Nucleus accumbens (tissue), 56 donors: ENCODE measurements at regions not wholly inside any gene's neighbourhood (a gene's known extent, or its start where the extent isn't known, plus 50 kb on each side); places are given as distances from the start of the nearest gene placed in this dataset.
A peak's percentile ranks its signal among the peaks of the same experiment; 100 is the strongest.

ENCODE experiments used
- DNase-seq, 56 donors: peaks; one replicate each; lab custom pipeline; 2025; lab: John Stamatoyannopoulos, UW

DNA sequence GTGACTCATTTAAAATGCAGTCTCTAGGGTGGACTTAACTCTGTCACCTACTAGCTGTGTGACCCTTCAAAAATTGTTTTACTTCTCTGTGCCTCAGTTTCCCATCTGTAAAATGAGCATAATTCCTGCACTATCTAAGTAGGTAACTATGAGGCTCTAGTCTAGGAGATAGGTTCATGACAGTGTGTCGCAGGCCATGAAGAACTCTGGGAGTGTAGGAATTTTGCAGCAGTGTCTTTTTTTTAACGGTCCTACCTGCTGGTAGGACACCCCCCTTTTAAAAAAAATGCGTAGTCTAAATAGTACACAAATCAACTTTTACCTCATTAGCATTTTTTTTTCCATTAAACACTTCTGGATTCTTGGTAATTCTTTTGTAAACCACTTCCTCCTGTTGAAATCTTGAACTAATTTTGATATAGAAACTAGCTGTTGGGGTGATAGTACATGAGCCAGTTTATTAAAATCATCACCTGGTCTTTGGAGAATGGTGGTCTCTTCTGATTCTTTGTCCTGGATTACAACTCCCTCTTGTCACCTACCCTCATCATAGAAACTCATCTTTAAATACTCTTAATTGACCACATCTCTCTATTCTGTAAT, 86.0 kb upstream of the SLC38A2 start:
- DNase-seq = no peak

DNA sequence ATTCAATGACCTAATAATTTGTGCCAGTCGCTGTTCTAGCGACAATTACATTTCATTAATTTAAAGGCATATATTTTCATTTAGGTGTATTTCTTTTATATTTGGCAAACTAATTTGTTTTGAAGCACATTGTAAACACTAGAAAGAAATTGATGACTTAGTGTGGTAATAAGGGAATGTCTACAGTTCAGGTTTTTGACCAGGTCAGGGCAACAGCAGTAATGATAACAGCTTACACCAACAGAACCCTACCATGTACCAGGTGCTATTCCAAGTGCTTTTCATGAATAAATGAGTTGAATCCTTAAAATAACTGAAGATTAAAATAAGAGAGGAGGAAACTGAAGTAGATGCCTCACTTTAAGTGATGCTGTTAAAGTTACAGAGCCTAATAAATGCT, 85.4 kb upstream of the SLC38A2 start:
- DNase-seq = no peak

DNA sequence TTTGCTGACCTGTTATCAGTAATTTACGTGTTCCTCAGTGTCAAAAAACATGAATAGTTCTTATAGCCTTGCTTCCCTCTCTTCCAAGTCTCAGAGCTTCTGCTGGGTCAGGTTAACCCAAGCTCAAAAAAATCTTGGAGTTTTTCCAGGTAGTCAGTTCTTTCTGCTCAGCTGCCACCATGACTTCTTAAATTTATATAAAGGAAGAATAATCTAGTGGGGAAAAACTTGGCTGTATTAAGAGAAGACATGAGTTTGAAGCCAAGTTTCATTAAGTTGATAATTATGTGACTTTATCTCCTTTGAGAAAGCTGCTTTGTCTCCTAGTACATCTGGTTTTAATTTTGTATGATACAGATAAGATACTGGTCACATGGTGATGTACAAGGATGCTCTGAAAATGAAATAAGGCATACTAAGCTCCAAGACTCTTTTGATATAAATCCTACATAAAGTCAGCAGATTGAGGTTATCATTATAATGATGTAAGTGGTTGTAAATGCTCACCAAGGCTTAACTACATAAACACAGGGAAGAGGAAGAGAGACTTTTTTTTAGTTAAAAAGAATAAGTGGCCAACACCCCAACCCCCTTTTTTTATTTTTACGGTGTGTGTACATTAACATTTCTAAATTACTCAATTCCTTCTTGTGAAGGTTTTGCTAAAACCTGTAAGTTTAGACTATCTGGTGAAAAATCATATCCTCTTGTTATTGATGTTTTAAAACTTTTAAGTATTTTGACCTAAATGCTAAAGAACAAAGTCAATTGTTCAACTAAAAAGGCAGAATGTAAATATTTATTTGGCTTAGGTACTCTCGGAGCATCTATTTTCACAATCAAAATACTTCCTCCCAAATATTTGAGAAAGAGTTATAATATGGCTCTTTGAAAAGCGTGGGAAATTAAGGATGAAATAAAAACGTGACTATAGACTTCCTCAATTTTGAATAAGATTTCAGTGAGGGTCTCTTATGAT, 84.1 kb upstream of the SLC38A2 start:
- DNase-seq = no peak

DNA sequence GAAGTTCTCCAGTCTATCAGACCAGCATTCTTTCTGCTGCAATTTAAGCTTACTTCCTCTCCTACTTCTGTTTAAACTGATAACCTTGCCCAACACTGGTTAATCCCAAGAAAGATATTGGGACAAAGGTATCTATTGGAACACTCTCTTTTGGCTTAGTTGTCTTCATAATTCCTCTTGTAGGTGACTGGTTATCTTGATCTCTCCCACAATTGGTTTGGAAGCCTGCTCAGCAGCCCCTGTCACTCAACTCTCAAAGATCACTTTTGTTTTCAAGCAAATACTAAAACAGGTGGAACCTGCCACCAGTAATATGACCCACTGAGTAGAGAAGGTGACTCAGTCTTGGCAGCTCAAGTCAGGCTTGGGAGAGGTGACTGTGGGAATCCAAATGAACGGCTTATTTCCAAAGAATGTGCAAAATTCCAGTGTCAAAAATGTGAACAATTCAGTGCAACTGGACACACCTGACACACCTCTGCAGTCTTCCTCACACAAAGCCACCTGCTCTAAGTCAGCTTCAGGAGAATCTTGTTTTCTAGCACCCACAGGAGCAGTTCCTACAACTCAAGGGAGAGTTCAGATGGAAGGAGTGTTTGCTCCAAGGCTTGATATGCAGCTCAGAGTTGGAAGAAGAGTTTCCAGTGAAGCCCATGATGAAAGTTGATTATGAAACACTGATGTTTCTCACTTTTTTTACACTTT, 83.2 kb upstream of the SLC38A2 start:
- DNase-seq = no peak

DNA sequence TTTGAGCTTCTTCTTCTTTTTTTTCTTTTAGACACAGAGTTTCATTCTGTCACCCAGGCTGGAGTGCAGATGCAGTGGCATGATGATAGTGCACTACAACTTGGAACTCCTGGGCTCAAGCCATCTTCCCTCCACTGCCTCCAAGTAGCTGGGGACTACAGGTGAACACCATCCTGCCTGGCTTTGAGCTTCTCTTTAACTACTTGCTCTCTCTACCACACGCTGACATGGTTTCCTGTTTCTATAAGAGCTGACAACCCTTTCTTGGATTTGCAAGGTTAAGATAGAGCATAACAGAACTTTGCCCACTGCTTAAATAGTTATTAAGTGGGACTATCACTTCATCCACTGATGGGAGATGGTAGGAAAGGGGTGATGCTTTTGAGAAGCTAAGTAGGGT, 82.4 kb upstream of the SLC38A2 start:
- no peak for DNase-seq

DNA sequence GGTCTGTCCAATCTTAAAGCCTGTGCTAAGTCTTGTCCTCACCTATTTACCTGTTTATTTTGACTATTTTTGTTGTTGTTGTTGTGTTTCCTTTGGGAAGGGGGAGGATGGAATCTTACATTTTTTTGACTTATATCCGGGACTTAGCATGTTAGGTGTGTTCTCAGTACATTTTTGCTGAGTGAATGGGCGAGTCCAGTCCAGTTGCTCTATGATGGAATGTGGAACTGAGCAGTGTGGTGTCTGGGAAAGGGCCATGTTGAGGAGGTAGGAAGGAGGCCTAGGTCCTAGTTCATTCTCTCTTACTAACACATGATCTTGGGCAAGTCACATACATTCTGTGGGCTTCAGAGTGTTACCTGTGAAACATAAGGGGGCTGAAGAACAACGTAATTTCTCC, 80.9 kb upstream of the SLC38A2 start:
- DNase-seq = no peak

DNA sequence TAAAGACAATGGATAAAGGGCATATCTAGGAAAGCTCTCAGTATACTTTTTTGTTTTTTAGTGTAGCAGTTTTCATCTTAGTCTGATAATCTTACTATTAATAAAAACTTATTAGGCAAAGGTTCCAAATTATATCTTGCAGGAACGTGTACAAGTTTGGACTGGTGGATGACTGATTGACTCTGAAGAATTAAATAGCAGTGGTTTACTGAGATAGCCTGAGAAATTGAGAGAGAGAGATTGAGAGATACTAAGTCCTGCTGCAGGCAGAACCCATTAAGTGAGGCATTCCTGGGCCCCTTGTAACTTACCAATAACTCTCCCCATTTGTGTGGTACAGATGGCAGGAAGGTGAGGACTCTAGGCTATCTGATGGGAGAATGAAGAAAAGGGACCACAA, 80.2 kb upstream of the SLC38A2 start:
- no peak for DNase-seq

DNA sequence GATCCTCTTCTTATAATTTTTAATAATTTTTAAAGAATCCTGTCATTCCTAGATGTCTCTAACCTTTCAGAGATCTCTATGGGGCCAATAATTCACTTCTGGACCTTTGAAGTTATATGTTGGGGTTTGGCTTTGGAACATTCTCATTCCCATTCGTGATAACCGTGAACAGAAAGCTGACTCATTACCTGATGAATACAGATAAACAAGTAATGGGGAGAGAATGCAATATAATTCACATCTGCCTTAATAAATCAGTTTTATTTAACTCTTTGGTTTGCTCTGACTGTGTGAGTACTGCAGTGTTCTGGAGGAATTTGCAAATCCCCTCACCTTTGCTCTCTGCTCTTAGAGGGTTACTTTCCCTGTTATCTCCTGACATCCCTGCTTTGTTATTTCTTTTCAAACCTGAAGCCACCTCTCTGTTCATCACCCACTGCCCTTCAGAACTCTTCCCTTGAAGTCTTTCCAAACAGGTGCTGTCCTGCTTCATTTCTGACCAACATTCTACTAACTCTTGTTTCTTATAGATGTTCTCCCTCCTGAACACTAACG, 79.6 kb upstream of the SLC38A2 start:
- DNase-seq = no peak

DNA sequence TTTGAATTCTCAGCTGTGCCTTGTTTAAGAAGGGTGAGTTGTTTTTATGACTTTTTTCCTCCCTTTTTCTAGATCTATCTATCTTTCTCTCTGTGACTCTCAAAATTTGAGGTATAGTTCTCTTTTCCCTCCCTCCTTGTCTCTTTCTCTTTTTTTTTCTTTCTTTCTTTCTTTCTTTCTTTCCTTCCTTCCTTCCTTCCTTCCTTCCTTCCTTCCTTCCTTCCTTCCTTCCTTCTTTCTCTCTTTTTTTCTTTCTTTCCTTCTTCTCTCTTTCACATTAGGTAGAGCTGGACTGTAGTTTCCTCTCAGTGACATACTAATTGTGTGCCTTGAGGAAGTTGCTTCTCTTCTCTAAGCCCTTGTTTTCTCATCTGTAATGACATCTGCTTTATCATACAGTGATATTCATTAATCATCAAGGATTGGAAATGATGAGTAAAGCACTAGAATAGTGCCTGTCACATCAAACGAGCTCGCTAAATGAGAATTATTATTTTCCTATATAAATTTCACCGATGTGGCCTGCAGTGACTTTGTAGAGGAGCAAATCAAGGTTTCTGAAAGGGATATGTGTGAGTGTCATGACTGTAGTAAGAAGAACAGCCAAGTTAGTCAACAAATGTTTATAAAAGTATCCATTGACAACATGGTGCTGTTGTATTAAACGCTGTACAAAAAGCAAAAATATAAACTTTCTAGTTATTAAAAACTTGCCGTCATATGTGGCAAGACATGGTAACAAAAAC, 78.9 kb upstream of the SLC38A2 start:
- DNase-seq = no peak

DNA sequence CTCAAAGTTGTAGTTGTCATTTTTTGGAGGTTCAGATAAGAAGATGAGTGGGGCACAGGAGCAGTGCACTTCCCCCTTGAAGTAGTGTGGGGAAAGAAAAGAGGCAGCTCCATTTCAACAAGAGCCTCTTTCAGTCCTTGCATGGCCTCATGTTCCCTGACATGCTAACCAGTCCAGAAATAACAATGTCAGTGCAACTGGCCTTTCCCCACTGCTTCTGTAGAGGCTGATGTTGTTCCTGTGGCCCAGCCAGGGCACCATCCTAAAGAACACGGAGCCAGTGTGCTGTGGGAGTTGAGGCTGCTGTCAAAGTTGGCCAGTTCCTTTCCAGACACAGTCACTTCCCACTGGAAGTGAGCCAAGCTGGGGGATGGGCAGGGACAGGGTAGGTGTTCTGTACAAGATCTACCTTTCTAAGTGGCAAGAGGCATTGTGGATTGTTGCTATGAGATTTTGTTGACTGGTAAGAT, 77.7 kb upstream of the SLC38A2 start:
- peak in 3 of 56 donors; percentile 1 to 3 (median 2) for DNase-seq

DNA sequence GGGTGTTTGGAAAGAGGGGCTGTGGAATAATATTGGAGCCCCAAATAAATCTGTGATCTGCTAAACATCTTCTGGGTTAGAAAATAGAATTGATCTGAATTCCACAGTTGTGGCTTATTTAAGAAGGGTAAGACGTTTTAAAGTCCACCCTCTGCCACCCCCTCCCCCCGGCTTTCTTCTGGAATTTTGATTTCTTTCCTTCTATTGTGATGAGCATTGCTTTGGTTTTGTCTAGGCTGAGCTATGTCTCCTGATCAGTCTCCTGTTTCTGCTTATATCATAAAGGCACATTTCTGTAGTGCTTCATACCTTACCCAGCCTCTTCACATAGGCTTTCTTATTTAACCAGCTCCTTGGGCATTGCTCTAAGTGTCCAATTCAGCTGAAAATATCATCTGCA, 77.3 kb upstream of the SLC38A2 start:
- DNase-seq = no peak

DNA sequence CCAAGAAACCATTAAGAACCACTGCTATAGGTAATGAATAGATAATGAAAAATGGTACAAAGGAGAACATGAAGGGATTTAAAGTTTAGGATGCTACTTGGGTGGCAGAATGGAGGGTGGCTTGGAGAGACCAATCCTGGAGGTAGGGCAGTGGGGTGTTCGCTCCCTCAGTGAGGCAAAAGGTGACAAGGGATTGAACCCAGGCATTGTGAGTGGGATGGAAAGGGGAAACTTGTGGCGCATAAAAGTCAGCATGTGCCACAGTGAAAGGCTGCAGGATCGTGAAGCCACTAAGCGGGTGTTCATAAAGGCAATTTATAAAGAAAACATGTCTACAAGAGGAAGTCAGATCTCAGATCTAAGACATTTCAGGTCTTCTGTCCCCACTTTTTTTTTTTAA, 76.7 kb upstream of the SLC38A2 start:
- DNase-seq = no peak

DNA sequence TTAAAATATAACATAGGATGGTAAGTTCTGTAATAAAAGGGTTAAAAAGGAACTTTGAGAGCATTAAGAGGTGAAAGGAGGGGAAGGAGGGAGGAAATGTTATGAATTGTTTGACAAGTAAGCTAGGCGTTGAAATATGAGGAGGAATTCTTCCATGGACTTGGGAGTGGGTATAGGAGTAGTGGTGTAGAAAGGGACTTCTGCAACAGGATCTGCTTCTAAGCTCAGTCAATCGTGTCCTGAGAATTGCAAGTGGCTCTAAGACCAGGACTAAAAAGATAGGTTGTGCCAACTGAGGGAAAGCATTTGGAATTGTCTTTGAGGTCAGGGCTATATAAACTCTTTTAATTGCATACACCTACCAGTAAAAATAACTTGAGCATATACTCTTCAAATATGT, 74.1 kb upstream of the SLC38A2 start:
- DNase-seq = no peak

DNA sequence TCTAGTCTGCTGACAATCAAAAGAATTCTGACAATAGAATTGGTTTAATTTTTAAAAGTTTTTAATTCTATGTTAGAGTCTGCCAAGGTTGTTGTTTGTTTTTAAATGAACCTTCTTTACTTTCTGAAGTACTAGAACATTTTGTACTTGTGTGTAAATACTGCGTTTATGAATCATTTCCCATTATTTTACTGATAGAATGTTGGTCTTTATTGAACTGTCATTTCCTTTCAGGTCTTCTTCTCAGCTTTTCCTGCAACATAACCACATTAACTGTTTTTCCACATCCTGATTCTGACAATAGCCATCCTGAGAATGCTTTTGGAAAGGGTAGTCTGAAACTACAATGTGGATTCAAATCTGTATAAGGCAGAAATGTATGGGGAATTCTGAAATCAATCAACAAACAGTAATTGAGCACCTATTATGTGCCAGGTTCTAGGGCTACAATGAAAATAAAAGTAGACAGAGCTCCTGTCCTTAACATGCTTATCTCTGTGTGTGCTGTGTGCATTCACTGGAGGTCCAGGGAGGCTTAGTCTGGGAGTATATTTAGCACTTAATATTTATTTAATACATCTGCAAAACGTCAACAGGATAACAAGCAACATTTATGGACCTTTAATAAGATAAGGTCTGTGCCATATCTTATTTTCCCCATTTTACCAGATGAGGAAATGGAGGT, 73.1 kb upstream of the SLC38A2 start:
- no peak for DNase-seq

DNA sequence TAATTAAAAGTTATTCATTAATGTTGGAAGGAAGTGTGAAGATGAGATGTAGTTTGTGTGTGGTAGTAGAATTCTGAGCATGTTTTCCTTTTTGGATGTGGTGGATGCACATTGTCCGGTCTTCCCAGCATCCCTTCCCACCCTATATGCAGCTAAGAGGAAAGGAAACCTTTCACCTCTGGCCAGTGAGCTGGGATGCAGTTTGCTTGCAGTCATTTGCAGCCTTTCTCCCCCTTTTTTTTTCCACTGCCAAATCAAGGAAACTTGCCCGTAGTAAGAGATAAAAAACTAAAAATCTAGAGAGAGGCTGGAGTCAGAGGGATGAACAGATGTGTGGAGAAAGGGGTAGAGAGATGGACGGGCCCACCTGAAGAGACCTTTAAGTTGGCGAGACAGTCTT, 72.5 kb upstream of the SLC38A2 start:
- no peak for DNase-seq

DNA sequence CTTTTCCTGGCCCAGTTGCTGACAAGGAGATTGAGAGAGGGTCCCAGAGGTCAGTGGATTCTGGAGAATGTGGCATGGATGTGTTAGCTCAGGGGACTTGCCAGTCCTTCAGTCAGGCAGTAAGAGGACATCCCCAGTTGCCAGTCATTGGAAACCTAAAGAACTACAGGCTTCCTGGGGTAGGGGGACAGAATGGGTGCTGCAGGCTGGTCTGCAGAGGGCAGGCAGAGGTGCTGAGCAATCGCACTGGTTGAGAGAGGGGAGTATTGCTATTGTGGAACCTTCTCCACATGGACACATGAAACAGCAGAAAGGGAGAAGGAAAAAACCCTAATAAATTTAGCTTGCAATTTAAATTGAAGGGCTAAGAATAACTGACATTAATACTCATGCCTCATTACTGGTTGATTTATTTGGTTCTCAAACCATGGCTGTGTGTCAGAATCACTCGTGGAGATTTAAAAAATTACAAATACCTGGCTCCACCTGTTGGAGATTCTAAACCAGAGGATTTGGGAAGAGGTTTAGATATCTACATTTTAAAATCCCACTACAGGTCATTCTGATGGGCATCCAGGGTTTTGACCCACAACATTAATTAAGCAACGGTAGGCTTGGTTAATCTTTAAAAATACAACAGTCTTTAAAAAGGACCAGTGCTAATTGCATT, 71.2 kb upstream of the SLC38A2 start:
- no peak for DNase-seq

DNA sequence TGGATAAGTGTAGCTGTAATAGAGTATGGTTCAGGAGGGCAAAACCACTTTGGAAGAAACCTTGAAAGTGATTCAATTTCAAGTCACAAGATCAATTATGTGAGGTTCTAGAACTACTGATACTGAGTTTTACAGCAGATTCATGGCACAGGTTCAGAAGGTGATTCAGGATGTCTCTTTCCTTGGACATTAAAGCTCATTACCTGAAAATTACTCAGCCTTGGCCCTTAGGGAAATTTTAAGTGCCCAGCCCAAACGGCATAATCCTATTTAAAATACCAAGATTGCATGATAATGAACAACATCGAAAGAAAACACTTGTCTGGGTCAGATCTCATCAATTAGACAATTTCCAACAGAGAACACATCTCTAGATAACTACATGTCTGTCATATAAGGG, 70.2 kb upstream of the SLC38A2 start:
- no peak for DNase-seq

DNA sequence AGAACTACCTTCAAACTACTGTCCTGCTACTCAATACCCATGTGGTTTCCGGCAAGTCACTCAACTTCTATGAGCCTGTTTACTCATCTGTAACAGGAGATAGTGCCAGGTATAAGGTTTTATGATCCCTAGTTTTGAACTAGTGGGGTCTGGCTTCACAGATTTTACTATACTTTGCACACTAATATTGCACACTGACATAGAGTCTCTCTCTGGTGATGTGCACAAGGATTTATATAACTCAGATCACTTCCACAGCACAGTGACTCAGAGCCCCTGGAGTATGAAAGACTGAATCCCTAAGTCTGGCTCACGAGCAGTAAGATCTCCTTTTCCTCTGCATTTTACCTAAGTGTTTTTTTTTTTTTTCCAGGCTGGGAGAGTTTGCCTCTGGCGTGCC, 69.7 kb upstream of the SLC38A2 start:
- no peak for DNase-seq
